ENCODE measurements at regions not wholly inside any gene's neighbourhood (a gene's known extent, or its start where the extent isn't known, plus 50 kb on each side); places are given as distances from the start of the nearest gene placed in this dataset.

DNA sequence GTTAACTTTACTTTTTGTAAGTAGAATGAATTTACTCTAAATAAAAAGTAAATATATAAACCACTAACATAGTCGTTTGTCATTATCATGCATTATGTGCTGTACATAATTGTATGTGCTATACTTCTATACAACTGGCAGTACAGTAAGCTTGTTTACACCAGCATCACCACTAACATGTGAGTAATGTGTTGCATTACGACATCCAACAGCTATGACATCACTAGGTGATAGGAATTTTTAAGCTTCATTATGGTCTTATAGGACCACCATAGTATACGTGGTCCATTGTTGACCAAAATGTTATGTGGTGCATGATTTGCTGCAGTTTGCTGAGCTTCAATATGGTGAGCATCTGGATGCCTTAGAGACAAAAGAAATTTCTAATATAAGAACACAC lies 819.1 kb upstream of the GRAMD2B start:
- TF ChIP-seq MEIS1 (CRISPR knock-in tag; IDR thresholded peaks at IDR 0.05; ENCODE audit: borderline replicate concordance) = no peak
- TF ChIP-seq, protein P1, sequence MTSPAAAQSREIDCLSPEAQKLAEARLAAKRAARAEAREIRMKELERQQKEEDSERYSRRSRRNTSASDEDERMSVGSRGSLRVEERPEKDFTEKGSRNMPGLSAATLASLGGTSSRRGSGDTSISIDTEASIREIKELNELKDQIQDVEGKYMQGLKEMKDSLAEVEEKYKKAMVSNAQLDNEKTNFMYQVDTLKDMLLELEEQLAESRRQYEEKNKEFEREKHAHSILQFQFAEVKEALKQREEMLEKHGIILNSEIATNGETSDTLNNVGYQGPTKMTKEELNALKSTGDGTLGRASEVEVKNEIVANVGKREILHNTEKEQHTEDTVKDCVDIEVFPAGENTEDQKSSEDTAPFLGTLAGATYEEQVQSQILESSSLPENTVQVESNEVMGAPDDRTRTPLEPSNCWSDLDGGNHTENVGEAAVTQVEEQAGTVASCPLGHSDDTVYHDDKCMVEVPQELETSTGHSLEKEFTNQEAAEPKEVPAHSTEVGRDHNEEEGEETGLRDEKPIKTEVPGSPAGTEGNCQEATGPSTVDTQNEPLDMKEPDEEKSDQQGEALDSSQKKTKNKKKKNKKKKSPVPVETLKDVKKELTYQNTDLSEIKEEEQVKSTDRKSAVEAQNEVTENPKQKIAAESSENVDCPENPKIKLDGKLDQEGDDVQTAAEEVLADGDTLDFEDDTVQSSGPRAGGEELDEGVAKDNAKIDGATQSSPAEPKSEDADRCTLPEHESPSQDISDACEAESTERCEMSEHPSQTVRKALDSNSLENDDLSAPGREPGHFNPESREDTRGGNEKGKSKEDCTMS (CRISPR knock-in tag; conservative IDR thresholded peaks at IDR 0.05) = no peak

All from HepG2 (cell line).